NOMO-1 (cell line): ENCODE measurements at regions not wholly inside any gene's neighbourhood (a gene's known extent, or its start where the extent isn't known, plus 50 kb on each side); places are given as distances from the start of the nearest gene placed in this dataset.

ENCODE experiments used
- DNase-seq, 2 experiments: peaks; one replicate each; lab custom pipeline; 2025; ENCODE audit not compliant: unreplicated experiment in 2 of 2; lab: John Stamatoyannopoulos, UW

DNA sequence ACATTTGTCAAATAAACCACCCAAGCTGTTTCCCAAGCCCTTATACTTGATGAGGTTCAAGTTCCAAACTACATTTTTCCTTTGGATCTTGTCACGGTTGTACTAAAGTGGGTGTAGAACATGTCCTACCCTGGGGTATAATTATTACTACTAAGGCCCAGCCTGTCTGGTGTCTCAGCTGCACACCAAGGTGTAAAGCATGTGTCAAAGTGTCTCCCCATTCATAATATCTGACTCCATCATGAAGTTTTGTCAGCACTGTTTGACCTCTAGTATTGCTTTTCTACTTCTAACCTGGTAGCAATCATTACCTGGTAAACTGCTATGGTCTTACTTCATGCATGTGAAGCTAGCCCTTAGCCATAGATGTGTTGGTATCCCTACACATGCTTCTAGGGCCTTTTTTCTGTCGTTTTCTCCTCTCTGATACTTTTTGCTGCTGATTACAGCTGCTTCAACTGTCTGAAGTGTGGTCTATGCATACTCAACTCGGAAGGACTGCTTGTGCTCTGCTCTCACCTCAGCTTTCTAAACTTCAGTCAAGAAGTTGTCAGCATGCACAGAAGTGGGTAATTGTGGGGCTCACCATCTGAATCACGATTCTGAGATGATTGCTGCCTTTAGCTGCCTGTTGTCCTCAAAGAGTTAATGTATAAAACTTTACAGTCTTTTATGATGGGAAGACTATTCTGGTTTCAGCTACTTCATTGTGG lies 445.7 kb upstream of the TRIB2 start:
- no peak for DNase-seq

DNA sequence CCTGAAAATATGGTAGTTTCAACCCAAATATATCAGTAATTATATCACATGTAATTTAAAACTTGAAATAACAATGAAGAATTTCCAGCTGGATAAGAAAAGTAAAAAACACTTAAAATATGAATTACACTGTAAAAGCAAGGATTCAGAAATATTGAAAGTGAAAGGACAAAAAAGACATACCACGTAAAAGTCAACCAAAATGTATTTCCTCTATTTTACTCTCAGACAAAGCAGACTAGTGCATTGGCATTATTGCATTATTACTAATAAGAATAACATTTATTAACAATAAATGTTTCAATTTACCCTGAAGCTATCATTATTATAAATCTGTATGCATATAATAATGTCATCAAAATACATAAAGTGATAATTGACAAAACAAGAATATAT lies 445.1 kb upstream of the TRIB2 start:
- peak in 1 of 2 experiments; percentile 18 for DNase-seq

- DNase-seq, result no peak
Measured at GRCh38 chr2:12273111-12273510, 443.6 kb upstream of the TRIB2 start.

DNA sequence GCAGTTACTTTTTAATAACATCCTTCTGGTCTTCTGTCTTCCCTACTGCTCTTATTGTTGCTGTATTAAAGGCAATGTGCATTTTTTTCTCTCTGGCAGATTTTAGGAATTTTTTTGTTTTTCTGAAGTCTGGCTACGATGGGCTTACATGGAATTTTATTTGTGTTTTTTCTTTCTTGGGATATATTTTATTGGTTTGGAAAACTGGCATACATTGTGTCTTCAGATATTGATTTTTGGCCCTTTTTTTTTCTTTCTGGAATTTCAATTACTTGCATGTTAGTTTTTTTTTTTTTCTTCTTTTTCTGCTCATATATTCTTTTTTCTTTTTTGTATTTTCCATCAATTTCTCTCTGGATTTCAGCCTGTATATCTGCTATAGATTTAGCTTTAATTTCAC lies 442.1 kb upstream of the TRIB2 start:
- DNase-seq, result no peak

DNA sequence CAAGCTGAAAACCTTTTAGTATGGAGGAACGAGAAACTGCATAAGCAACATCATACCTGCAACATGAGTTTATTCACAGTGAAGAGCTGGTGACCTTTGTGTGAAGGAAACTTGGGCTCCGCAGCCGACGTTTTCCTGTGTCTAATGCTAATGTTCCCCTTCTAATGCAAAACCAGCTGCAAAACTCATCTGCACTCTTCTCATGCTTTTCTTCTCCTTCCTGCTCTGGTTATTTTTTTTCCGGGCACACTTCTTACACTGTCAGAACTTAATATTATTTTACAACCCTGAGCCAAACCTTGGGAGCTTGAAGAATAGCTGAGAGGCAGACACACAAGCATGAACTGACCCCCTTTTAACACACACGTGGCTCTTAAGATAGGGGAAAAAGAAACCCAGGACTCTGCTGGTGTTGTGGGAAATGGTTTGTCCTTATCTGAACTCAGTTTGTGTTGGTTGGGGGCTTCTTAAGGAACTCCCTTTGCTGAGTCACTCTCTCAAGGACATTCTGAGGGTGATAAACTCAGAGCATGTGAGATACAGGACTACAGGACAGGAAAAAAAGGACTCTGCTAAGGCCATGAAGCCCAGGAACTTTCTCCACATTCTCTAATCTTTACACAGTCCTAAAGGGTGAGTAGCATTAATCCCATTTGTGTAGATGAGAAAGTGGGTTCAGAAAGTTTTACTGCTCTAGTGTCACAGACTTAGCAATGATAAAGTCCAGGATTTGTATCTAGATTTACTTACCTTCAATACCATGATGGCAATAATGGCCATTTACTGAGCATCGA lies 439.3 kb upstream of the TRIB2 start:
- DNase-seq, result no peak

GRCh38 chr2:12278217-12278750 lies 438.5 kb upstream of the TRIB2 start:
- no peak for DNase-seq

GRCh38 chr2:12282780-12283695 lies 433.7 kb upstream of the TRIB2 start:
- no peak for DNase-seq

DNA sequence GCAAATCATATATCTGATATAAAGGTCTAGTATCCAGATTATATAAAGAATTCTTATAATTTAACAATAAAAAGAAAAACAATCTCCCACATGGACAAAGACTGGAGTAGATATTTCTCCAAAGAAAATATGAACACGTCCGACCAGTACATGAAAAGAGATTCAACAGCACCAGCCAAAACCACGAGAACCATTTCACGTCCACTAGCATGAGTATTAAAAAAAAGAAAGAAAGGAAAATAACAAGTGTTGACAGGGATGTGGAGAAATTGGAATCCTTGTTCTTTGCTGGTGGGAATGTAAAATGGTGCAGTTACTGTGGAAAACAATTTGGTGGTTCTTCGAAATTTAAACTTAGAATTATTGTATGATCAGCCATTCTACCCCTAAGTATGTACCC lies 432.7 kb upstream of the TRIB2 start:
- DNase-seq, result no peak

- DNase-seq, result peak in 1 of 2 experiments; percentile 34
Measured at GRCh38 chr2:12284487-12284886, 432.2 kb upstream of the TRIB2 start.

DNA sequence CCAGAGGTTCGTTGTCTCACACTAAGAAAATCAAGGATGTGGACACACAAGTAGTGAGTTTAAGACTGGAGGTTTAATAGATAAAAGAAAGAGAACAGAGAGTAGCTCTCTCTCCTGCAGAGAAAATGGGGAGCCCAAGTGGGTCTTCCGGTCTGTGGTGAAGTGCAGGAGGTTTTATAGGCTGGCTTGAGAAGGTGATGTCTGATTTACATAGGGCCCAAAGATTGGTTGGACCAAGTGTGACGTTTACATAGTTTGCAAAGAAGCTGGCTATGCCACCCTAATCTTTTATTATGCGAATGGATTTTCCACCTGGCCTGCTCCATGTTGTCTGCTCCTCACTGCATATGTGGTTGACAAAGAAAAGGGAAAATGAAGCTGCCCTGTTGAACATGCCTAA lies 430.4 kb upstream of the TRIB2 start:
- no peak for DNase-seq

DNA sequence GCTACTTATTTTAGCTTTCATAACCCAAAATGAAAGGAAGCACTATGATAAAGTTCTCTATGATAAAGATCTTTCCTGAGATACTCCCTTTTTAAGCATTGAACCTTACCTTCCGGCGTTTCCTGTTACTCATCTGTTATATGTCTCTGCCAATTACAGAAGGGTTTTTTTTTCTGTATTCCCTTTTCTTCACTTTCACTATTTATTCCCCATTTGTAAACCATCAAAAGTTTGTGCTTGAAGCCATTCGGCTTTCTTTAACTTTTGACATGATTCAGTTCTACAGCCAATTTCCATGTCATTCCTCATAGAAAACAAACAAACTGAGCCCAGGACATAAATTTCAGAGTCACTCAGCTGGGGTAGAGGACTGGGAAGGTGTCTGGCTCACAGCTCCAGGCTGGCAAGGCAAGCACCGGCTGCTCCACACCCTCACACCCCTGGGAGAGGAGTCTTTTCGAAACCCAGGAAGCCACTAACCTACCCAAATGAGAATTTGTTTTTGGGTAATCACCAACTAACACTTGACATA lies 429.4 kb upstream of the TRIB2 start:
- DNase-seq, result no peak

DNA sequence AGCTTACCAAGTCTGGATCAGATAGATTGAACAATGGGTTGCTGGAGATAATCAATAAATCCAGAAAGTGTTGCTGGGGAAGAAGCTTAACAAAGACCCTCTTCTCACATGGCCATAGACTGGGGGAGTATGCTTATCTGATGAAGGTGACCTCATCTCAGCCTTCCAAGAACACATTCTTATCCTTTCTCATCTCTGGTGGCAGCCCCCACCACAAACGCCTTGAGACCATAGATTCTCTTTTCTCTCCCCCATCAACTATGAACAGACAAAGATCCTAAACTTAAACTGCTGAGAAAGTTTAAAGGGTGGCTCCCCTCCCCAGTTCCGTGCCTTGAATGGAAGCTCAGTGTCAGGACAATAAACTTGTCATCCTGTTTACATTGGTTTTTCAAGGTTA lies 428.7 kb upstream of the TRIB2 start:
- no peak for DNase-seq

- DNase-seq, result no peak
Measured at GRCh38 chr2:12289120-12289802, 427.5 kb upstream of the TRIB2 start.

- no peak for DNase-seq
Measured at GRCh38 chr2:12291303-12291702, 425.4 kb upstream of the TRIB2 start.

GRCh38 chr2:12293874-12294273 lies 422.9 kb upstream of the TRIB2 start:
- no peak for DNase-seq

GRCh38 chr2:12295856-12296519 lies 420.7 kb upstream of the TRIB2 start:
- DNase-seq, result no peak

DNA sequence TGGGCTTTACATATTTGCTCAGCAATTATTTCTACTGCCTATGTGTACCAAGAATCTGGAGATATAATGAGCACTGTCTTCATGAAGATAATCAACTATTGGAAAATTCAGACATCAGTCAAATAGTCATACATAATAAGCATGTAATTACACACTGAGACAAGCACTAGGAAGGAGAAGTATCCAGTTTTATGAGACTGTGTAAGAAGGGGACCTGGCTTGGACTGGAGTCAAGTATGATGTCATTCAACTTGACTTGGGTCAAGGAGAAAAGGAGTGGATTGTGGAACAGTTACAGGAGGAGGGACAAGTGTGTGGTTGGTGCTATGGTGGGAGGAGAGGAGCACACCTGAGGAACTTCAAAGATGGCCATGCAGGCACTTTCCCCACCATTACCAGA lies 419.8 kb upstream of the TRIB2 start:
- DNase-seq, result no peak

DNA sequence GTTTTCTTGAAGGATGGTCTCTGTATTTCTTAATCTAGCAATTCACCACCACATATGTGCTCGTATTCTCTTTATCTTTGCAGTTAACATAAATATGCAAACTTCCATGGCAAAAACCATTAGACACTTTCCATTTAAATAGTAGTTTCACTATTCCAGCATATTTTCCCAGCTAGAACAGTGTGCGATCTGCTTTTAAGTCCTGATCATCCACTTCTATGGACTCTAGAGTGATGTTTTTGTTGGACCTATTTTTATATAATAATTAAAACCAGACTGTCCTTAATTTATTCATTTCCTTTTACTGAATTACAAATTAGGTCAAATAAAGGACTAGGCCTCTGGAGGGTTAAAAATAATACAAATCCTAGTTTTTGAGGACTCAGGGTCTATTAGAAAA lies 418.4 kb upstream of the TRIB2 start:
- DNase-seq, result no peak

DNA sequence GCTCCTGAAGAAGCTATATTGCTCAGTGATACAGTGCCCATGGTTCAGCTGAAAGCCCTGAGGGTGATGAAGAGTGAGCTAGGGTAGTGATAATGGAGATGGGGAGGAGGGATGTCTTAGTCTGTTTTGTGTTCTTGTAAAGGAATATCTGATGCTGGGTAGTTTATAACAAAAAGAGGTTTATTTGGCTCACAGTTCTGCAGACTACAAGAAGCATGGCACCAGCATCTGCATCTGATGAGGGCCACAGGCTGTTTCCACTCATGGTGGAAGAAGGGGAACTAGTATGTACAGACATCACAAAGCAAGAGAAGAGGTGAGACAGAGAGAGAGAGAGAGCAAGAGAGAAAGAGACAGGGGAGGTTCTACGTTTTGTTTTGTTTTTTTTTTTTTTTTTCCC lies 417.3 kb upstream of the TRIB2 start:
- DNase-seq, result no peak
